KMS-11 (cell line): ENCODE measurements at regions not wholly inside any gene's neighbourhood (a gene's known extent, or its start where the extent isn't known, plus 50 kb on each side); places are given as distances from the start of the nearest gene placed in this dataset.

Experiments
- H2AFZ ChIP-seq: fragments of 200-600 bp; sonication (generic); 2 replicates; pipeline ENCODE4 v1.6.1; 2016; ENCODE audit warnings: antibody characterized with exemption, mixed run types, low read depth
- H3K27ac ChIP-seq: fragments of 200-600 bp; sonication (generic); 2 replicates; pipeline ENCODE4 v1.6.1; 2016; ENCODE audit warnings: mild to moderate bottlenecking, mixed run types
- H3K27me3 ChIP-seq: fragments of 200-600 bp; sonication (generic); 2 replicates; pipeline ENCODE4 v1.6.1; 2017; ENCODE audit warnings: mild to moderate bottlenecking, low read depth, mixed run types, moderate library complexity; ENCODE audit not compliant: insufficient read depth
- H3K36me3 ChIP-seq: fragments of 200-600 bp; sonication (generic); 2 replicates; pipeline ENCODE4 v1.6.1; 2017; ENCODE audit warnings: mild to moderate bottlenecking, mixed run types; ENCODE audit not compliant: insufficient read depth
- H3K4me1 ChIP-seq: fragments of 200-600 bp; sonication (generic); 2 replicates; pipeline ENCODE4 v1.6.1; 2016; ENCODE audit warnings: mild to moderate bottlenecking, low read depth, mixed run types; ENCODE audit not compliant: poor library complexity, severe bottlenecking
- H3K4me2 ChIP-seq: fragments of 200-600 bp; sonication (generic); 2 replicates; pipeline ENCODE4 v1.7.0; 2016; ENCODE audit warnings: mild to moderate bottlenecking, mixed run types
- H3K4me3 ChIP-seq: fragments of 200-600 bp; sonication (generic); IDR thresholded peaks from 2 replicates; pipeline ENCODE4 v1.6.1; 2017; ENCODE audit warnings: low read depth, low read length, mixed read lengths; ENCODE audit not compliant: insufficient read depth
- H3K79me2 ChIP-seq: fragments of 200-600 bp; sonication (generic); 2 replicates; pipeline ENCODE4 v1.6.1; 2016; ENCODE audit warnings: low read depth, mixed run types; ENCODE audit not compliant: insufficient read depth
- H3K9ac ChIP-seq: fragments of 200-600 bp; sonication (generic); 2 replicates; pipeline ENCODE4 v1.6.1; 2016; ENCODE audit warnings: mild to moderate bottlenecking, mixed run types
- H4K20me1 ChIP-seq: fragments of 200-600 bp; sonication (generic); 2 replicates; pipeline ENCODE4 v1.6.1; 2016; ENCODE audit warnings: mild to moderate bottlenecking, mixed run types; ENCODE audit not compliant: insufficient read depth
- TF ChIP-seq, protein P1 (sequence below): fragments of 200-600 bp; sonication (generic); conservative IDR thresholded peaks from 2 replicates; pipeline ENCODE4 v1.6.1; 2017; ENCODE audit warnings: low read depth, mild to moderate bottlenecking, antibody characterized with exemption, low read length, moderate library complexity, mixed read lengths

DNA sequence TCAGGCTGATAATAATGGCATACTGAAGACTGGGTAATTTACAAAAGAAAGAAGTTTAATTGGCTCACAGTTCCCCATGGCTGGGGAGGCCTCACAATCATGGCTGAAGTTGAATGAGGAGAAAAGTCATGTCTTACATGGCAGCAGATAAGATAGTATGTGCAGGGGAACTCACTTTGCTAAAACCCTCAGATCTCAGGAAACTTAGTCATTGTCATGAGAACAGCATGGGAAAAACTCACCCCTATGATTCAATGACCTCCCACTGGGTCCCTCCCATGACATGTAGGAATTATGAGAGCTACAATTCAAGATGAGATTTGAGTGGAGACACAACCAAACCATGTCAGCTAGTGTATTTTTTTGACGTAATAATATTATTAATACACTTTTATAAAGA, 149.8 kb upstream of the BOD1L1 start:
- Histone ChIP-seq H3K27me3 (no peaks in the 10 kb centered on the region), H3K4me1 (no peaks in the 10 kb centered on the region), H3K27ac (no peak overlapping the region), H3K4me2 (no peak overlapping the region), H4K20me1 (no peaks in the 10 kb centered on the region), H2AFZ (no peak overlapping the region), H3K4me3 (no peak overlapping the region), H3K36me3 (no peaks in the 10 kb centered on the region), H3K9ac (no peak overlapping the region), H3K79me2 (no peaks in the 10 kb centered on the region)
- TF ChIP-seq, protein P1, sequence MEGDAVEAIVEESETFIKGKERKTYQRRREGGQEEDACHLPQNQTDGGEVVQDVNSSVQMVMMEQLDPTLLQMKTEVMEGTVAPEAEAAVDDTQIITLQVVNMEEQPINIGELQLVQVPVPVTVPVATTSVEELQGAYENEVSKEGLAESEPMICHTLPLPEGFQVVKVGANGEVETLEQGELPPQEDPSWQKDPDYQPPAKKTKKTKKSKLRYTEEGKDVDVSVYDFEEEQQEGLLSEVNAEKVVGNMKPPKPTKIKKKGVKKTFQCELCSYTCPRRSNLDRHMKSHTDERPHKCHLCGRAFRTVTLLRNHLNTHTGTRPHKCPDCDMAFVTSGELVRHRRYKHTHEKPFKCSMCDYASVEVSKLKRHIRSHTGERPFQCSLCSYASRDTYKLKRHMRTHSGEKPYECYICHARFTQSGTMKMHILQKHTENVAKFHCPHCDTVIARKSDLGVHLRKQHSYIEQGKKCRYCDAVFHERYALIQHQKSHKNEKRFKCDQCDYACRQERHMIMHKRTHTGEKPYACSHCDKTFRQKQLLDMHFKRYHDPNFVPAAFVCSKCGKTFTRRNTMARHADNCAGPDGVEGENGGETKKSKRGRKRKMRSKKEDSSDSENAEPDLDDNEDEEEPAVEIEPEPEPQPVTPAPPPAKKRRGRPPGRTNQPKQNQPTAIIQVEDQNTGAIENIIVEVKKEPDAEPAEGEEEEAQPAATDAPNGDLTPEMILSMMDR, result no peak

DNA sequence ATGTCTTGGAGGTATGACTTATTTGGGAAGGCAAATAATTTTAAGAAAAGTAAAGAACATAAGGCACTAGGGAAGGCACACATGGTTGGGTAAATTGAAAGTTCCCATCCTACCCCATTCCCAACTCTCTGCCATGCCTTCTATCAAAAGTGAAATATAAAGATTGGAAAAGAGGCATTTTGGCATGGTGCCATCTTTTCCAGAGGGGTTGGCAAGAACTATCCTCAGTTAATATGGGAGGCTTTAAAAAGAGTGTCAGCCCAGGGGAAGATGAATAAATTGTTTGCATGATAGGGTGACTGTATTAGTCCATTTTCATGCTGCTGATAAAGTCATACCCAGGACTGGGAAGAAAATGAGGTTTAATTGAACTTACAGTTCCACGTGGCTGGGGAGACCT, 150.8 kb upstream of the BOD1L1 start:
- Histone ChIP-seq H2AFZ (no peak overlapping the region), H4K20me1 (no peaks in the 10 kb centered on the region), H3K9ac (no peak overlapping the region), H3K4me3 (no peak overlapping the region), H3K4me1 (no peaks in the 10 kb centered on the region), H3K79me2 (no peaks in the 10 kb centered on the region), H3K27me3 (no peaks in the 10 kb centered on the region), H3K4me2 (no peak overlapping the region), H3K36me3 (no peaks in the 10 kb centered on the region), H3K27ac (no peak overlapping the region)
- TF ChIP-seq, protein P1, result no peak

- H3K4me2 ChIP-seq, result no peak overlapping the region
- H3K27ac ChIP-seq, result no peak overlapping the region
- H4K20me1 ChIP-seq, result no peaks in the 10 kb centered on the region
- H3K4me3 ChIP-seq, result no peak overlapping the region
- H3K27me3 ChIP-seq, result no peaks in the 10 kb centered on the region
- no peak overlapping the region for H2AFZ ChIP-seq
- no peaks in the 10 kb centered on the region for H3K4me1 ChIP-seq
- no peaks in the 10 kb centered on the region for H3K79me2 ChIP-seq
- H3K9ac ChIP-seq, result no peak overlapping the region
- TF ChIP-seq, protein P1, result no peak
- H3K36me3 ChIP-seq, result no peaks in the 10 kb centered on the region
Observed at GRCh38 chr4:13782231-13782630, 154.7 kb upstream of the BOD1L1 start.

- Histone ChIP-seq H3K27ac (no peak overlapping the region), H3K36me3 (no peaks in the 10 kb centered on the region), H4K20me1 (no peaks in the 10 kb centered on the region), H3K9ac (no peak overlapping the region), H3K4me1 (no peaks in the 10 kb centered on the region), H3K27me3 (no peaks in the 10 kb centered on the region), H3K4me3 (no peak overlapping the region), H2AFZ (no peak overlapping the region), H3K4me2 (no peak overlapping the region), H3K79me2 (no peaks in the 10 kb centered on the region)
- TF ChIP-seq, protein P1, result no peak
Observed at GRCh38 chr4:13783800-13784411, 156.4 kb upstream of the BOD1L1 start.
